GM20431 (cell line): ENCODE measurements at regions not wholly inside any gene's neighbourhood (a gene's known extent, or its start where the extent isn't known, plus 50 kb on each side); places are given as distances from the start of the nearest gene placed in this dataset.

Source experiments
- in situ Hi-C: fragments of 300-500 bp; cut with MseI, MboI; formaldehyde crosslinking; loops from one replicate; pipeline ENCODE4 v1.15.0; 2020; ENCODE audit warnings: low sequenced_read_pairs; ENCODE audit not compliant: unreplicated experiment

- in situ Hi-C loops: no loop called here
These were observed 686.6 kb downstream of the BRD1 start for GRCh38 chr22:49140911-49141665.

GRCh38 chr22:49139492-49140151 is 688.1 kb downstream of the BRD1 start:
- in situ Hi-C loops: no loop called here

- in situ Hi-C loops: no loop called here
These were observed 689.4 kb downstream of the BRD1 start for GRCh38 chr22:49138250-49138790.

- in situ Hi-C loops: no loop called here
These were observed 690.4 kb downstream of the BRD1 start for GRCh38 chr22:49137206-49137840.

GRCh38 chr22:49136816-49137180 is 690.9 kb downstream of the BRD1 start:
- in situ Hi-C loops: no loop called here

- in situ Hi-C loops: no loop called here
These were observed 691.4 kb downstream of the BRD1 start for GRCh38 chr22:49136041-49136815.

GRCh38 chr22:49134076-49134475 is 693.6 kb downstream of the BRD1 start:
- in situ Hi-C loops: no loop called here

GRCh38 chr22:49133541-49133940 is 694.1 kb downstream of the BRD1 start:
- in situ Hi-C loops: no loop called here

- in situ Hi-C loops: no loop called here
These were observed 695.7 kb downstream of the BRD1 start for GRCh38 chr22:49132009-49132408.

- in situ Hi-C loops: no loop called here
These were observed 697.9 kb downstream of the BRD1 start for GRCh38 chr22:49129736-49130135.

GRCh38 chr22:49128874-49129273 is 698.8 kb downstream of the BRD1 start:
- in situ Hi-C loops: no loop called here

GRCh38 chr22:49124608-49125007 is 703.1 kb downstream of the BRD1 start:
- in situ Hi-C loops: no loop called here

- in situ Hi-C loops: no loop called here
These were observed 704.0 kb downstream of the BRD1 start for GRCh38 chr22:49123621-49124192.

GRCh38 chr22:49119551-49119952 is 708.1 kb downstream of the BRD1 start:
- in situ Hi-C loops: no loop called here

GRCh38 chr22:49118065-49118464 is 709.6 kb downstream of the BRD1 start:
- in situ Hi-C loops: no loop called here

GRCh38 chr22:49117486-49117885 is 710.2 kb downstream of the BRD1 start:
- in situ Hi-C loops: no loop called here

GRCh38 chr22:49116486-49117120 is 711.1 kb downstream of the BRD1 start:
- in situ Hi-C loops: no loop called here

GRCh38 chr22:49116021-49116420 is 711.7 kb downstream of the BRD1 start:
- in situ Hi-C loops: no loop called here

GRCh38 chr22:49115197-49115596 is 712.5 kb downstream of the BRD1 start:
- in situ Hi-C loops: no loop called here

- in situ Hi-C loops: no loop called here
These were observed 713.9 kb downstream of the BRD1 start for GRCh38 chr22:49113758-49114157.
